HG03108 (cell line): ENCODE measurements at regions not wholly inside any gene's neighbourhood (a gene's known extent, or its start where the extent isn't known, plus 50 kb on each side); places are given as distances from the start of the nearest gene placed in this dataset.

Experiments
- ATAC-seq: cut with Tn5 transposase; IDR thresholded peaks from one replicate; pipeline ENCODE4 v1.9.1; 2021; ENCODE audit warnings: moderate library complexity; ENCODE audit not compliant: unreplicated experiment

DNA sequence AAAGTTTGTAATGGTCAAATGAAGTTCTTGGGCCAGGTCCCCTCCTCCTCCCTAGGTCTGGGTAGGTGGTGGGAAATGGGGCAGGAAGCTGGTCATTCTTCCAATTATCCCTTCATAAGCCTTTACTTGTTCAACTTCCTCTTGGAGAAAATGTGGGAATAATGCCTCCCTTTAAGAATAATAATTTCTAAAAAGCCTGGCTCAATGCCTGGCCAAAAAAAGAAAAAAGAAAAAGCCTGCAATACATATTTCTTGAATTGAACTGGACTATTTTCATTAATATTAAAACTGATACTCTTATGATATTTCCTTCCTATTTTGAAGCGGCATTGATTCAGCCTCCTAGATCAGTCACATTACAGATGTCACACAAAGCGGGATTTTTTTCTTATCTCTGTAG is 600.9 kb downstream of the CCDC171 start:
- ATAC-seq: no peak

- no peak for ATAC-seq
These were observed 601.8 kb downstream of the CCDC171 start for GRCh38 chr9:16154521-16155078.

GRCh38 chr9:16155878-16156277 is 603.0 kb downstream of the CCDC171 start:
- ATAC-seq: no peak

DNA sequence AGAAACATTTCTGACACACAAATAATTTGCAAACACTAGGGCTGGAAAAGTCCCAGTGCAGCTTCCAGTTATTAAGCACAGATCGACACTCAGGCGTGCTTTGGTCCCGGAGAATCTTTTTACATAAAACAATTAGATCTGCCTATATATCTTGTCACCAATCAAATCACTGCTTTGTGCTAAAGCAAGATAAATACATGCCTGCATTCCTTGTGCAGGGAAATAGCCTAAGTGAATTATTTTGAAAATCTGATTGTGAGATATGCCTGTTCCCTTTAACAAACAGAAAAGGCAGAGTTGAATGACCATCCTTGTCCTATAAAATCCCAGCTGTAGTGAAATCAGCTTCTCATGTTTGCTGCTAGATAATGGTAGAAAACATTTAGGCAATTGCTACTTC is 604.4 kb downstream of the CCDC171 start:
- ATAC-seq: no peak

DNA sequence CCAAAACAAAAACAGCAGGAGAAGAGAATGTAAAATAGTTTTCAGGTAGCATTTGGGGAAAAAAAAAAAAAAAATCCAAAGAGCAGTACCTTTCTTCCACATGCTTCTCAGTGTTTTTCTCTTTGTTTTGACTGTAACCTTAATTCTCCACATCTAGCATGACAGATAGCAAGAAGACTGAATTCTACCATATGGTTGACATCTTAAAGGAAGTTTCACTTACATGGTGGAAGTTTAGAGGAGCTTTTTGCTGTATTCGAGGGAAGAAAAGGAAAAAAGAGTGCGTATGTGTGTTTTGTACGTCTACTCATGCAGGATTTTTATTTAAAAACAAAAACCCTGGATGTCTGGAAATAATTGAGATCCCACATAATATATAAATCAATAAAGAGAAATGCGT is 604.8 kb downstream of the CCDC171 start:
- no peak for ATAC-seq

DNA sequence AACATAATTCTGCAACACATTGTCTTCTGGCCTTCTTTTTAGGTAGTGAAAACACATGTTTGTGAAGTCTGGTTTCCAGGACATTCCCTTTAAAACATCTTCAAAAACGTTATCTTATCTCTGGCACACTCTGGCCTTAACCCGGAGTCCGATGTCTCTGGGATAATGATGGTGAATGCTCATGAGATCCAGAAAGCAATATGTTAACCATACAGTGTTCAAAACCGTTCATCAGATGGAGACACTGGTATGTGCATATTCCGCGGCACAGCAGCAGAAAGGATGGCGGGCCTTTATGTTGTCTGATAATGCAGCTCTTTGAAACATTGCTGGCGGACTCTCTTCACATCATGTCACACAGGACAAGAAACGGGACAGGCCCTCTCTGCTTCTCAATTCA is 605.2 kb downstream of the CCDC171 start:
- no peak for ATAC-seq

DNA sequence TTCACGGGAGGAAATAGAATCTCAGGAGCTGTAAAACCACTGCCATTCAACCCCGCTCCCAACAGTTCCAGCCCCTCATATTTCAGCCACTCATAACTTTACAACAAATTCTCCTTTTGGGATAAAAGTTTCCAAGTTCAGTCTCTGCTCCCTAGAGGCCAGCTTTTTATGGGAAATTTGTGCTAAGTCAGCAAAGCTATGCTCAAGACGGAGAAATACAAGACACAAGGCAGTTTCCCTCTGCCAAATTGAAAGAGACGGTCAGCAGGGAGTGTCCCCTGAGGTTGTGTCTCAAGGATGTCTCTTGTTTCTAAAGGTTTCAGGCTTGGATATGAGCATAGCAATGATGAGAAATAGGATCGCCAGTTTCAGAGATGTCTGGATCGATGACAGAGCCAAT is 608.6 kb downstream of the CCDC171 start:
- no peak for ATAC-seq

DNA sequence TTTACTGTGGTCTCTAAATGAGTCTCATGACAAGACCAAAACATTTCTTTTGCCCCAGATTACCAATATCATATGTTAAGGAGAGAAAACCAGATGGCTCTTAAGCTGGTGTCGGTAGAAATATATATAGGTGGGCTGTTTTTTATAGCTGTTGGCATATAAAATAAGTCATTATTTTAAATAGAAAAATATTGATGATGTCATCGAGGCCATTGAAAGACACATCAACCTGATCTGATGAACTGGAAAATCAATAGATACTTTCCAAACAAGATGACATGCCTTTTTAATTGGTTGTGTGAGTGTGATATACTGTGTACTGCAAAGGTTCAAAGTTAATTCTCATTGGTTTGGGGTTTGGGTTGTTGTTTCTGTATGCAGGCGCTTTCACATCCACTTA is 617.3 kb downstream of the CCDC171 start:
- no peak for ATAC-seq

DNA sequence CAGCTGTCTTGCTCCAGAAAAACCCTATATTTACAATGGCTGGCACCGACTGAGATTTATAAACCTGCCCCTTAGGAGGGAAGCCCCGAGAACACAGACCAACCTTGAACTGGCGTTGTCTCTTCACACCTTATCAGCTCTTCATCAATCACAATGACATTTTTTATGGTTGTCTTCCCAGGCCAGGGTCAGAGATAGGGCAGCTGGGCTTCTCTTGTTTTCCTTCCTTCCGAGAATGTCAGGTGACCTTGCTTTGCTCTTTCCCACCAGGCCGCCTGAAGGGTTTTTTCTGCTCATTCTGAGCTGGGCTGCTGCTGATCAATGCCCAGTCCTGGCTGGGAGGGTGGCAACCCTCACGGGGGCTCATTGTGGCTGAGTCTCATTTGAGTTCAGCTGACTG is 619.1 kb downstream of the CCDC171 start:
- ATAC-seq: no peak

DNA sequence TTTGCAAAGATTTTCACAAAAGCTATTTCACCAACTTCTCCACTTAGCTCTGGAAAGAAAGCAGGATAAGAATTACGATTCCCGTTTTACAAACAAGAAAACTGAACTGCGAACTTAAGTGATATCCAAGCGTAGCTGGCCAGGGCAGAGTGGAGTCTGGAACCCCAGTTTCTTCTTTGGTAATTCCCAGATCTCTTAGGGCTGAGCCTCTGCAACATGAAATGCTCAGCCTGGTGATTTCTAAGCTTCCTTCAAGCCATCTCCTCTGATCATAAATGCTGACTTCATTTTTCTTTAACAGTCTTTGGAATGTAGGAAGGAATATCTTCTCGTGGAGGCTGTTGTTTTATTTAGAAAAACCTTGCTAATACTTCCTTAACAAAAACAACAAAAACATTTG is 620.0 kb downstream of the CCDC171 start:
- no peak for ATAC-seq

GRCh38 chr9:16174915-16175314 is 622.1 kb downstream of the CCDC171 start:
- ATAC-seq: no peak

GRCh38 chr9:16175461-16175860 is 622.6 kb downstream of the CCDC171 start:
- no peak for ATAC-seq

DNA sequence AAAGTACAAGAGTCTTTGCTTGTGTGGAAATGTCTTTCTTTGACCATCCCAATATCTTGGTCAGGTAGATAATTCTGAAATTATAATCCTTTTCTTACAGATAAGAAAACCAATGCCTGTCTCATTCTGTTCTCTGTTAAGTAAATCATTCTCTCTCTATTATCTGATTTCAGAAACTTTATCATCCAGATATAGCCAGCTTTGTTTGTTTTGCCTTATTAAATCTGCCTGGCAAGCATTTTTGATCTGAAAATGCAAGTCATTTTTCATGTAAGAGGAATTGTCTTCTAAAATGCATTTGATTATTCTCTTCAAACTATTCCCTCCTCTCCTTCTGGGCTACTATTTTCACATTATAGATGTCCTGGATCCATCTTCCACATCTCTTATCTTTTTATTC is 625.5 kb downstream of the CCDC171 start:
- no peak for ATAC-seq

DNA sequence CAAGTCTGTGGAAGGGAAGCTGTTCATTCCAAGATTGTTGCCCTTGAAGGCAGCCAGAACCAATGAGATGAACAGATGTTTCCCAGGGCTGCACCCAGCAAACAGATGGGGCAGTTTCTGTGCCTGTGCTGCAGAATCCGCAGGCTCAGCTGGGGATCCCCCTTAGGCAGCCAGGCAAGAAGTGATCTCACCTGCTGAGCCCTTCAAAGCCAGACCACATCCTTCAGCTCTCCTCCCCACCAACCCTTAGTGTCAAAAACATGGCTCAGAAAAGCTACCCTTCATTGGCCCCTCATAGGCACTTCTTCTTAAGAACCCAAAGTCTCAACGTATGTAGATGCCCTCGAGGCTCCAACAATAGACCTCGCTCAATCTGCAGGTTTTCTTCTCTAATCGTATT is 626.7 kb downstream of the CCDC171 start:
- no peak for ATAC-seq

DNA sequence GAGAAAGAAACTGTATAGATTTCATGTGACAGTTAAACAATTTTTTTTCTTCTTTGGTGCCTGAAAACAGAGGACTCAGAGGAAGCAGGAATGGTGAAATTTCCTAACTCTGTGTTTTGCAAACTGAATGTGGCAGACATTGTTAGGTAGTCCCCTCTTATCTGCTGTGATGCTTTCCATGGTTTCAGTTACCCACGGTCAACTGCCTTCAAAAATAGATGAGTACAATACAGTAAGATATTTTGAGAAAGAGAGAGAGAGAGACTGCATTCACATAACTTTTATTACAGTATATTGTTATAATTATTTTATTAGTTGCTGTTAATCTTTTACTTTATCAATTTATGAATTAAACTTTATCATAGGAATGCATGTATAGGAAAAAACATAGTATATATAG is 627.2 kb downstream of the CCDC171 start:
- ATAC-seq: no peak

GRCh38 chr9:16180546-16180945 is 627.7 kb downstream of the CCDC171 start:
- no peak for ATAC-seq

DNA sequence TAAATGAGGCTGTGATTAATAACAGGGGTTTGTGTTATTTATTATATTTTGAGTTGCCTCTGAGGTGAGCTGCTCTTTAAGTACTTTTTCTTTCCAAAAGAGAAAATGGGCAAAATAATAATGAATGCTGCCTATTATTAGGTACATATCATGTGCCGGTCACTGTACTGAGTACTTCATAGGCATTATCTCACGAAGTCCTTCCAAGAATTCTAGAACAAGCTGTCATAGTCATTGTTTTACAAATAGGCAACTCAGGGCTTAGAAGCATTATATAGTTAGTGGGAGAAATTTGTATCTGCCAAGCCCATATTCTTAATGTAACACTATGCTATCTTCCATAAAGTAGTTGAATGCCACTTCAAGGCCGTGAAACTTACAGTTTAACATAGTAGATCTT is 628.7 kb downstream of the CCDC171 start:
- ATAC-seq: no peak

DNA sequence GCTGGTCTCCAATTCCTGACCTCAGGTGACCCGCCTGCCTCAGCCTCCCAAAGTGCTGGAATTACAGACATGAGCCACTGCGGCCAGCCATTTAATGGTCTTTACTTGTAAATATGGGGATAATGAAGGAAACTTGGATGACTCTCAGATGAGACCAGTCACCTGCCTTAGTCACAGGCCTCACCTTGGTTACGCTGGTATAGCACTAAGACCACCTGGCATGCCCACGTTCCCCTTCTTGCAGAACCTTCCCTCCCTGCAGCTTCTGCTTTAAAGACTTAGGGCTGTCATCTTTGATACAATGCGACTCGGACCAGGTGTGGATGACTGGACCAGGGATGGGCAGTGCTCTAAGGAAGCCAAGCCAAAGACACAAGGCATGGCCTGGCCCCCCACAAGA is 629.9 kb downstream of the CCDC171 start:
- ATAC-seq: no peak

- ATAC-seq: no peak
These were observed 632.3 kb downstream of the CCDC171 start for GRCh38 chr9:16184964-16185646.

DNA sequence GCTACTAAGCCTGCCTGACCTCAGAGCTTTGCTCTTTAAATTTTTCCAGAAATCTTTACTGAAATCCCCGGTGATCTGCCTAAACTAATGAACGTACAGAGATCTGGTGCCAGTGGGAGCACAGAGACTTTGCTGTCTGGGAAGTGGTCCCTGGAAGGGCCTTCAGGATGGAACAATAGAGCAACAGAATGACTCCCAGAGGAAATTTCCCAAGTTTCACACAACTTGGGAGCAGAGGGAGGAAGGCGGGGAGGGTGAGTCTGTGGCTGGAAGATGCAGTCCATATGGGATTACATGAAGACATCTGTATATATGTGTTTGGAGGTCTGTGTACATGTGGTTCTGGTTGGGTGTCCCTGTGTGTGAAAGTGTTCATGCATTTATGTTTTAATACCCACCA is 638.3 kb downstream of the CCDC171 start:
- ATAC-seq: no peak

DNA sequence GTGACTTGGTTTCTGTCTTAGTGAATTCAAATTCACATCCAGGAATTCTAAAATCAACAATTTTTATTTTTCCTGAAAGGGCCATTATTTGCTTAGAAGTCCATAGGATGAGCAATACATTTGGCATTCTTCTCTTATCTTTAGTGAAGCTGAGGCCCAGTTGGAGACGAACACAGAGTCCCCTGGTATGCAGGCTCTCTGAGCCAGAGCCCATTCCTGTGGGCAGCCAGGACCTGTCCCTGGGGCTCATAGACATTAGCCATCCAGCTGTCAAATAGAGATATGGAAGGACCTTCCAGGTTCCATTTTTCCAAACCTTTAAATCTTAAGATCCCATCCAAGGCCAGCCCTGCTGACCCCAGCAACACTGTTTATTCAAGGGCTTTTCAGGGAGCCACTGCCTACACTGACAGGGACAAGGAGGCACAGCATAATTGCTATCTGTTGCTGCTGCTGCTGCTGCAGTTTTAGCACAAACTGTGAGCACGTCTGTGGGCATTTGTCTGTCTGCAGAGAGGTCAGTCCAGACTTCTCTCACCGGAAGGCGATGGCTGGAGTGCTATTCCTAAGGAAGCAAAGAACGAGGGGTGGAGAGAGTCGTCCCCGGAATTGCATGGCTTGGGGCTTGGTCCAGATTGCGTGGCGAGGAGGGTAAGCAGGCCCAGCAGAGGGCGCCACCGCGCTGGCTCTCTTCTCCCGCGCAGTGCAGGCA is 639.0 kb downstream of the CCDC171 start:
- ATAC-seq: no peak

GRCh38 chr9:16192403-16193017 is 639.7 kb downstream of the CCDC171 start:
- no peak for ATAC-seq
